Activated T-helper 17 cell treated with anti-CD3 and anti-CD28 coated beads, Interleukin-2, amount 50 U/mL, for 72 hours (primary cell): ENCODE measurements at regions not wholly inside any gene's neighbourhood (a gene's known extent, or its start where the extent isn't known, plus 50 kb on each side); places are given as distances from the start of the nearest gene placed in this dataset.

Experiments
- ATAC-seq: fragments of 150-1000 bp; cut with Tn5 transposase; replicated peaks from 2 replicates; pipeline ENCODE4 v1.10.0; 2021; ENCODE audit warnings: mild to moderate bottlenecking, moderate library complexity
- H3K27ac Mint-ChIP-seq: one replicate; pipeline ENCODE4 v1.8.0; 2022; ENCODE audit warnings: mixed read lengths
- H3K27me3 Mint-ChIP-seq: one replicate; pipeline ENCODE4 v1.8.0; 2022; ENCODE audit warnings: mixed read lengths
- H3K36me3 Mint-ChIP-seq: one replicate; pipeline ENCODE4 v1.8.0; 2022; ENCODE audit warnings: low read depth, mild to moderate bottlenecking, mixed read lengths
- H3K4me1 Mint-ChIP-seq: one replicate; pipeline ENCODE4 v1.8.0; 2022; ENCODE audit warnings: mixed read lengths
- H3K4me3 Mint-ChIP-seq: one replicate; pipeline ENCODE4 v1.8.0; 2022; ENCODE audit warnings: mild to moderate bottlenecking, mixed read lengths
- H3K9me3 Mint-ChIP-seq: one replicate; pipeline ENCODE4 v1.8.0; 2022; ENCODE audit warnings: mixed read lengths

- no peaks in the 10 kb centered on the region for H3K36me3 Mint-ChIP-seq
- ATAC-seq = no peak
These were observed 70.2 kb downstream of the RTL6 start for GRCh38 chr22:44427611-44428470.

GRCh38 chr22:44426981-44427380, 71.1 kb downstream of the RTL6 start:
- Mint-ChIP-seq H3K27ac (no peak overlapping the region), H3K27me3 (peaks cover 19% of the 10 kb centered on the region), H3K36me3 (no peaks in the 10 kb centered on the region), H3K4me1 (no peaks in the 10 kb centered on the region), H3K4me3 (no peak overlapping the region), H3K9me3 (no peaks in the 10 kb centered on the region)
- no peak for ATAC-seq

More at GRCh38 chr22:44427611-44428470, 70.2 kb downstream of the RTL6 start:
- no peak overlapping the region for H3K27ac Mint-ChIP-seq
- H3K9me3 Mint-ChIP-seq = no peaks in the 10 kb centered on the region
- H3K4me3 Mint-ChIP-seq = no peak overlapping the region
- H3K4me1 Mint-ChIP-seq = no peaks in the 10 kb centered on the region
- peaks cover 15% of the 10 kb centered on the region for H3K27me3 Mint-ChIP-seq

GRCh38 chr22:44425694-44426045, 72.4 kb downstream of the RTL6 start:
- Mint-ChIP-seq H3K27ac (no peak overlapping the region), H3K4me1 (no peaks in the 10 kb centered on the region), H3K9me3 (no peaks in the 10 kb centered on the region), H3K36me3 (no peaks in the 10 kb centered on the region), H3K4me3 (no peak overlapping the region), H3K27me3 (peaks cover 19% of the 10 kb centered on the region)
- no peak for ATAC-seq

GRCh38 chr22:44424867-44425693, 73.0 kb downstream of the RTL6 start:
- Mint-ChIP-seq H3K36me3 (no peaks in the 10 kb centered on the region), H3K4me3 (no peak overlapping the region), H3K9me3 (no peaks in the 10 kb centered on the region)

GRCh38 chr22:44424359-44424682, 73.7 kb downstream of the RTL6 start:
- Mint-ChIP-seq H3K36me3 (no peaks in the 10 kb centered on the region), H3K4me1 (no peaks in the 10 kb centered on the region), H3K4me3 (no peak overlapping the region), H3K9me3 (peaks cover 5% of the 10 kb centered on the region), H3K27me3 (peaks cover 26% of the 10 kb centered on the region), H3K27ac (no peak overlapping the region)
- no peak for ATAC-seq

More at GRCh38 chr22:44424867-44425693, 73.0 kb downstream of the RTL6 start:
- no peak overlapping the region for H3K27ac Mint-ChIP-seq
- H3K4me1 Mint-ChIP-seq = no peaks in the 10 kb centered on the region
- peaks cover 19% of the 10 kb centered on the region for H3K27me3 Mint-ChIP-seq
- no peak for ATAC-seq

- H3K27me3 Mint-ChIP-seq = peaks cover 23% of the 10 kb centered on the region
- H3K27ac Mint-ChIP-seq = no peak overlapping the region
- no peaks in the 10 kb centered on the region for H3K4me1 Mint-ChIP-seq
- ATAC-seq = no peak
- no peak overlapping the region for H3K4me3 Mint-ChIP-seq
- H3K9me3 Mint-ChIP-seq = peaks cover 6% of the 10 kb centered on the region
- no peaks in the 10 kb centered on the region for H3K36me3 Mint-ChIP-seq
These were observed 74.3 kb downstream of the RTL6 start for GRCh38 chr22:44423556-44424358.

GRCh38 chr22:44422746-44423380, 75.2 kb downstream of the RTL6 start:
- peaks cover 22% of the 10 kb centered on the region for H3K27me3 Mint-ChIP-seq
- no peaks in the 10 kb centered on the region for H3K36me3 Mint-ChIP-seq
- H3K4me1 Mint-ChIP-seq = no peaks in the 10 kb centered on the region
- no peak for ATAC-seq
- peaks cover 6% of the 10 kb centered on the region for H3K9me3 Mint-ChIP-seq
- no peak overlapping the region for H3K27ac Mint-ChIP-seq
- no peak overlapping the region for H3K4me3 Mint-ChIP-seq

- peak; percentile 47 for ATAC-seq
- H3K27me3 Mint-ChIP-seq = peaks cover 19% of the 10 kb centered on the region
- no peaks in the 10 kb centered on the region for H3K36me3 Mint-ChIP-seq
- no peak overlapping the region for H3K27ac Mint-ChIP-seq
- H3K4me3 Mint-ChIP-seq = no peak overlapping the region
- H3K9me3 Mint-ChIP-seq = peaks cover 6% of the 10 kb centered on the region
- no peaks in the 10 kb centered on the region for H3K4me1 Mint-ChIP-seq
These were observed 78.6 kb downstream of the RTL6 start for GRCh38 chr22:44419429-44419828.

- no peaks in the 10 kb centered on the region for H3K4me1 Mint-ChIP-seq
- H3K36me3 Mint-ChIP-seq = no peaks in the 10 kb centered on the region
- no peak for ATAC-seq
- no peak overlapping the region for H3K27ac Mint-ChIP-seq
- H3K4me3 Mint-ChIP-seq = no peak overlapping the region
- H3K9me3 Mint-ChIP-seq = no peaks in the 10 kb centered on the region
- H3K27me3 Mint-ChIP-seq = no peaks in the 10 kb centered on the region
These were observed 84.8 kb downstream of the RTL6 start for GRCh38 chr22:44413211-44413610.

- Mint-ChIP-seq H3K36me3 (no peaks in the 10 kb centered on the region), H3K9me3 (no peaks in the 10 kb centered on the region), H3K4me1 (no peaks in the 10 kb centered on the region), H3K27ac (no peak overlapping the region), H3K27me3 (no peaks in the 10 kb centered on the region), H3K4me3 (no peak overlapping the region)
- no peak for ATAC-seq
These were observed 85.8 kb downstream of the RTL6 start for GRCh38 chr22:44412136-44412731.

GRCh38 chr22:44411226-44412135, 86.6 kb downstream of the RTL6 start:
- Mint-ChIP-seq H3K36me3 (no peaks in the 10 kb centered on the region), H3K9me3 (no peaks in the 10 kb centered on the region), H3K4me3 (no peak overlapping the region), H3K4me1 (no peaks in the 10 kb centered on the region), H3K27me3 (no peaks in the 10 kb centered on the region), H3K27ac (no peak overlapping the region)
- no peak for ATAC-seq

- Mint-ChIP-seq H3K9me3 (no peaks in the 10 kb centered on the region), H3K27ac (no peak overlapping the region), H3K4me3 (no peak overlapping the region), H3K4me1 (no peaks in the 10 kb centered on the region), H3K36me3 (no peaks in the 10 kb centered on the region), H3K27me3 (no peaks in the 10 kb centered on the region)
- ATAC-seq = no peak
These were observed 87.5 kb downstream of the RTL6 start for GRCh38 chr22:44410451-44410991.

GRCh38 chr22:44409974-44410316, 88.1 kb downstream of the RTL6 start:
- Mint-ChIP-seq H3K27me3 (no peaks in the 10 kb centered on the region), H3K4me3 (no peak overlapping the region), H3K36me3 (no peaks in the 10 kb centered on the region), H3K9me3 (no peaks in the 10 kb centered on the region), H3K27ac (no peak overlapping the region), H3K4me1 (no peaks in the 10 kb centered on the region)
- ATAC-seq = no peak
